Activated CD8-positive, alpha-beta T cell treated with anti-CD3 and anti-CD28 coated beads for 36 hours (primary cell): ENCODE measurements at regions not wholly inside any gene's neighbourhood (a gene's known extent, or its start where the extent isn't known, plus 50 kb on each side); places are given as distances from the start of the nearest gene placed in this dataset.

Experiments used
- ATAC-seq: fragments of 200-7000 bp; cut with Tn5 transposase; one replicate; pipeline ENCODE4 v1.10.0; 2021; ENCODE audit warnings: mild to moderate bottlenecking, moderate library complexity
- CTCF ChIA-PET: fragments of 350-600 bp; sonication (Branson Sonifier 250); formaldehyde crosslinking; loops from one replicate; lab custom pipeline; 2021; ENCODE audit warnings: antibody characterized with exemption; lab: Charles Lee
- POLR2A ChIA-PET: fragments of 350-600 bp; sonication (Branson Sonifier 250); formaldehyde crosslinking; loops from one replicate; lab custom pipeline; 2021; ENCODE audit warnings: antibody characterized with exemption; lab: Charles Lee
- DNase-seq: peaks from one replicate; pipeline ENCODE4 v3.0.0-alpha.2; 2020
- H3K27ac Mint-ChIP-seq: one replicate; pipeline ENCODE4 v1.8.0; 2021; ENCODE audit warnings: mild to moderate bottlenecking, mixed read lengths
- H3K27me3 Mint-ChIP-seq: one replicate; pipeline ENCODE4 v1.8.0; 2021; ENCODE audit warnings: mixed read lengths
- H3K36me3 Mint-ChIP-seq: one replicate; pipeline ENCODE4 v1.8.0; 2021; ENCODE audit warnings: low read depth, mixed read lengths
- H3K4me1 Mint-ChIP-seq: one replicate; pipeline ENCODE4 v1.8.0; 2021; ENCODE audit warnings: low read depth, mixed read lengths
- H3K4me3 Mint-ChIP-seq: one replicate; pipeline ENCODE4 v1.8.0; 2021; ENCODE audit warnings: mild to moderate bottlenecking, moderate library complexity, mixed read lengths
- H3K9me3 Mint-ChIP-seq: one replicate; pipeline ENCODE4 v1.8.0; 2021; ENCODE audit warnings: mixed read lengths
- CTCF ChIP-seq: fragments of 200-600 bp; IDR thresholded peaks from one replicate; pipeline ENCODE4 v1.8.0; 2022; ENCODE audit warnings: antibody characterized with exemption, mild to moderate bottlenecking
- intact Hi-C: fragments of 100-400 bp; cut with micrococcal nuclease; formaldehyde crosslinking; loops from one replicate; pipeline ENCODE4 v1.10.0; 2022

DNA sequence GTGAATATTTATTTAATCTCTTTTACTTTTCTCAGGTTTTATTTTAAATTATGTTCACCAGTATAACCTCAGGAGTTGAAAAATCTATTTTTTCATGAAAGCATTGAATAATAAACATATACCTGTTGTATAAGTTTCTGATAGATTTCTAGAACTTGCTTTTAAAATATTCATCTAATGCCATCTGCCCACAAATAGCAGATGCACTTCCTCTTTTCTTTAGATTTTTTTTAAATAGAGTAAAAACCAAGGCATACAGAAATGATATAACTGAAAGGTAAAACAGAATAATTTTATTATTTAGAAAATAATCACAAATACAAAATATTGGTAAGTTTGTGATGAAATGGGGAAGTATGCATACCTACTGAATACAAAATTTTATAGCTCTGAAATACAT is 130.7 kb upstream of the PRMT6 start:
- POLR2A ChIA-PET = no interaction called here
- Mint-ChIP-seq H3K4me3 (no peak overlapping the region), H3K4me1 (no peaks in the 10 kb centered on the region), H3K27ac (no peak overlapping the region), H3K9me3 (no peaks in the 10 kb centered on the region), H3K27me3 (no peaks in the 10 kb centered on the region), H3K36me3 (no peaks in the 10 kb centered on the region)
- no peak for ATAC-seq
- CTCF ChIA-PET = no interaction called here
- no peak for DNase-seq
- no peak for TF ChIP-seq CTCF
- intact Hi-C loops = no loop called here

DNA sequence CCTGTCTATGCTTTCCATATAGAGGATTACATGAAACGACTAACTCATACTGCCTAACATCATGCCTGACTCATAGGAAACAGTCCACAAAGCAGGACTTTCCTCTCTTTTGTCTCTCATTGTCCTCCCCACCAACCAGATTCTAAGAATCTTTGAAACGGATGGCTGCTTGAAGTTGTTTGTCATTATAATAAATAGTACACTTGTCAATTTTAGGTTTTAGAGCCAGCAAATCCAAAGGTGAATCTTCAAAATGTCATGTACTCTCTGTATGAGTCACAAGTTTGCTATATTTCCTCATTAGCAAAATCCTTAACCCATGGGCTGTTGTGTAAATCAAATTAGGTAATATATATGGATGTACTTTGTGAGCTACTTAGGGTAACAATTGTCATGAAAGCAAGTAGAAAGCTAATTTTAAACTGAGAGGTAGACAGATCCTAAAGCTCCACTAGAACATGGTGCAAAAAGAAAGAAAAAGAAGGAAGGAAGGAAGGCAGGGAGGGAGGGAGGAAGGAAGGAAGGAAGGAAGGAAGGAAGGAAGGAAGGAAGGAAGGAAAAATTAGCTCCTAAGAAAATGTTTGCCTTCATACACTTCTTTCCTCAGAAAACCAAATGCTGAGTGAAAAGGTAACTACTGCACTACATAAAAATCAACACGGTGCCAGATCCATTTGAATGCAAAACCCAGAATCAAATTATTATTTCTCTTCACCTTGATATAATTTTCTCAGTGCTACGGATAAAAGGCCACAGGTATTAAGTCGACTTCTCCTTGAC is 129.5 kb upstream of the PRMT6 start:
- Mint-ChIP-seq H3K36me3 (no peaks in the 10 kb centered on the region), H3K27me3 (no peaks in the 10 kb centered on the region), H3K9me3 (no peaks in the 10 kb centered on the region), H3K27ac (no peak overlapping the region), H3K4me1 (no peaks in the 10 kb centered on the region), H3K4me3 (no peak overlapping the region)
- POLR2A ChIA-PET = no interaction called here
- DNase-seq = no peak
- no peak for TF ChIP-seq CTCF
- no peak for ATAC-seq
- intact Hi-C loops = no loop called here
- CTCF ChIA-PET = no interaction called here

GRCh38 chr1:106937104-106937503 is 119.4 kb upstream of the PRMT6 start:
- Mint-ChIP-seq H3K4me1 (no peaks in the 10 kb centered on the region), H3K27me3 (no peaks in the 10 kb centered on the region), H3K4me3 (no peak overlapping the region), H3K36me3 (no peaks in the 10 kb centered on the region), H3K9me3 (no peaks in the 10 kb centered on the region), H3K27ac (no peak overlapping the region)
- intact Hi-C loops = no loop called here
- ATAC-seq (no peak), DNase-seq (no peak)
- no peak for TF ChIP-seq CTCF
- ChIA-PET CTCF (no interaction called here), POLR2A (no interaction called here)

DNA sequence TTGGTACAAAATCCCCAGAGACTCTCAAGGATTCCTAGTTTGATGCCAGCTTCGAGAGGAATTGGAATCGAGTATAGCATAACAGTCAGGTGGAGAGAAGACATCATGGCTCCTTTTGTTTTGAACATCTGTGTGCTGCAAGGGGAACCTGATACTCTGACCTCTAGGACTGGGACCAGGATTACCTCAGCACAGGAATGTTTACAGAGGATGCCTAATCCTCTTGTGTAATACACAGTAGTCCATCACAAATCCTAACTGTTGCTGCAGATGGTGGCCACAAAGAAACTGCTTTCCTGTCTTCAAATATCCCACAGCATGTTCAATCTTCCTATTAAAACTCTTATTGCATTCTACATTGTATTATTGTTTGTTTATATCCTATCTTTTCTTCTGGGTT is 111.8 kb upstream of the PRMT6 start:
- CTCF ChIA-PET = interaction anchor here (0.6 kb wide), 1 partner anchor 9 kb away, joined by 3 read pairs; no protein-coding TSS in a partner anchor

More for the DNA sequence above, 111.8 kb upstream of the PRMT6 start:
- Mint-ChIP-seq H3K27me3 (no peaks in the 10 kb centered on the region), H3K4me3 (no peak overlapping the region), H3K27ac (no peak overlapping the region), H3K4me1 (no peaks in the 10 kb centered on the region), H3K9me3 (no peaks in the 10 kb centered on the region), H3K36me3 (no peaks in the 10 kb centered on the region)
- ATAC-seq (no peak), DNase-seq (no peak)
- no peak for TF ChIP-seq CTCF
- intact Hi-C loops = no loop called here
- POLR2A ChIA-PET = no interaction called here
